ENCODE measurements at regions not wholly inside any gene's neighbourhood (a gene's known extent, or its start where the extent isn't known, plus 50 kb on each side); places are given as distances from the start of the nearest gene placed in this dataset.
A peak's percentile ranks its signal among the peaks of the same experiment; 100 is the strongest.

DNA sequence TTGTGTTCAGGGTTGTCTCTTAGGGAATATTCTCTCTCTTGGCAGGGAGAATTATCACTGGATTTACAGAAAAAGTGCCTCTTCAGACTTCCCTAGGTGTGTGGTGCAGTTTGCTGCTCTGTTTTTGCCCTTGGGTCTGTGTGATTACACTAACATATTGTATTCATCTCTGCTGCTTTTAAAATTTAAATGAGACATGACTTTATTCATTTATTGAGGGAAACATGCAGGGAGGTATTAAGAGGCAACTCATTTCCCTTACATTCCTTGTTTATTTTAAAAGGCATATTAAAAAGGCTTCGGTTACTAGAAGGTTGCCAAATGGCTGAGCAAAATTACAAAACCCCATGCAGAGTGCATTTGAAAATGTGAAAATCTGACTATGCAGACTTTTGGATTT, 135.1 kb upstream of the GEMIN8 start:
- DNase-seq: no peak

DNA sequence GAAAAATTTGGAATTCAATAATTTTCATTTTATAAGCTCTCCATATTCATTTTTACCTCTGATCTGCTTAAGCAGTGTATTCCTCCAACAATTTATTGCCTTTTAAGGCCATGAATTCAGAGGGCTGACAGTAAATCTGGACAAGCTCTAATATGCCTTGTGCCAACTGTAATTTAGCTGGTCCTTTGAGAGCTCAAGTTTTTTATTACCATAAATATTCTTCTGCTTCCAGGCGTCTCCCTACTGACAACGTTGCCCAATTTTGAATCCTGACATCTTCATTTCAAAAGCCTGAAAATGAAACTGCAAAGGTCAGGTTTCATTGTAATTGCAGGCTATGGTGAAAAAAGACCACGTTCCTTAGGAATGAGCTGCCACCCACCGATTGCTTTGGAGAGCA, 95.8 kb upstream of the GEMIN8 start:
- no peak for DNase-seq

DNA sequence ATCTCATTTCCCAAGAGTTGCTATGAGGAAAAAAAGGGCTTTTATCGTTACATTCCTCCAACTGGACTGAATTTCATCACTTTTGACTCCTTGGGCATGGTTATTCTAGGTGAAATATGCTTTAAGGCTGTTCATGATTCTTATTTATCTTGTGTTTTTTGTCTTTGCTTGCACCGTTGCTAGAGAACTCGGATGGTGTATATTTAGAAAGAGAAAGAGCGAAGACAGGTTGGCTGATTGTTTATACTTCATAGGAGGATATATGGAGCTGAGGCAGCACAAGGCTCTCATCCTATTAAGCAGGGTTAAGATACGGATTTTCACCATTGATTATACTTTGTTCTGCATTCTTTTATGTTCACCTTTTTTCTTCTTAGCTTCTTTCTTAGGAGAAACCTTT, 94.9 kb upstream of the GEMIN8 start:
- no peak for DNase-seq

GRCh38 chrX:14095702-14096101, 66.0 kb upstream of the GEMIN8 start:
- DNase-seq: peak; percentile 29

DNA sequence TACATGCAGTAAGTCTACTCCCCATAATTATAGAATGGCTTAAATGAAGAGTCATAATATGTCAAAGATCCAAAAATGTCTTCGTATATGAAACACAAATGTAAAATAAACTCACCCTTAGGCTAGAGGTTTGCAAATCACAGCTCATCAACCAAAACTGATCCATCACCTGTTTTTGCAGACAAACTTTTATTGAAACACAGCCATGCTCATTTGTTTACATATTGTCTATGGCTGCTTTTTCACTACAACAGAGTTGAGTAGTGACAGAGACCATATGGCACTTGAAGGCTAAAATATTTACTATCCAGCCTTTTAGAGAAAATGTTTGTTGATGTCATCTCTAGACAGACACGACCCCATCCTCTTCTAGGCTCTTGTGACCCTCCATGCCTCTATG, 64.5 kb upstream of the GEMIN8 start:
- DNase-seq: no peak

GRCh38 chrX:14084466-14084865, 54.8 kb upstream of the GEMIN8 start:
- no peak for DNase-seq

GRCh38 chrX:14083783-14084182, 54.1 kb upstream of the GEMIN8 start:
- DNase-seq: no peak

DNA sequence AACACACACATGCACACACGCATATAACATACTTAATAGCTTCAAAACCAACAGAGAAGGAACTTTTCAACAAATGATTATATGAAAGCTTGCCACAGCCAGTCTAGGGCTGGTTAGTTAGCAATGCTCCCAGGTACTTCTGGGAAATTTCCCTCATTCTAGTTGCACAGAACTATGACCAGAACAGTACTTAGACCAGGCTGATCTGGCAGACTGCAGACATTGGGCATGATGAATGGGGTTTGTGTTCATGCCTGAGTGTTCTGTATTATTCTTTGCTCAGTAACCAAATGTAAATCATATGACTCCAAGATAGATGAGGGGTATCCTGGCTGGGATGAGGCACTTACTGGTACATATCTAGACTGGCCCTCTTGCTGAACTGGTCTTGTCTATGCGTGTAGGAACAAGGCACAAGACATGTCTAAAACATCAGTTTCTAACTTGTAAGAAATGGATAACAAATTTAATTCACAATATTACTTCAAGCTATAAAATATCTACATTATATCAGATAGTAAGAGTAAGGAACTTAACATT, 50.3 kb upstream of the GEMIN8 start:
- DNase-seq: no peak

Data from CD4-positive, alpha-beta T cell treated with Interleukin-6 for 4 hours (primary cell).